Naive thymus-derived CD8-positive, alpha-beta T cell (primary cell): ENCODE measurements at regions not wholly inside any gene's neighbourhood (a gene's known extent, or its start where the extent isn't known, plus 50 kb on each side); places are given as distances from the start of the nearest gene placed in this dataset.

Experiments used
- ATAC-seq, 2 donors: fragments of 150-1000 bp; cut with Tn5 transposase in 1 of 2; sonication (Bioruptor Pico), chemical (Tn5 transposase) in 1 of 2; 1 replicate in 1 of 2; 2 replicates in 1 of 2; pipeline ENCODE4 v1.10.0; 2021; ENCODE audit warnings: mild to moderate bottlenecking in 2 of 2, moderate library complexity in 2 of 2
- POLR2A ChIA-PET: fragments of 350-600 bp; sonication (Branson Sonifier 250); formaldehyde crosslinking; loops from one replicate; lab custom pipeline; 2021; ENCODE audit warnings: antibody characterized with exemption; lab: Charles Lee
- DNase-seq, 10 donors: peaks; one replicate each; pipeline versions ENCODE4 v3.0.0 to v3.0.0-alpha.2; 2020 to 2022
- H3K27ac Mint-ChIP-seq, 10 donors: one replicate each; pipeline ENCODE4 v1.8.0; 2020 to 2022; ENCODE audit warnings: mild to moderate bottlenecking in 10 of 10, mixed read lengths in 10 of 10, moderate library complexity in 4 of 10, inconsistent platforms in 1 of 10
- H3K27me3 Mint-ChIP-seq, 5 donors: one replicate each; pipeline ENCODE4 v1.8.0; 2021 to 2022; ENCODE audit warnings: mixed read lengths in 5 of 5
- H3K36me3 Mint-ChIP-seq, 3 donors: one replicate each; pipeline ENCODE4 v1.8.0; 2020 to 2022; ENCODE audit warnings: mixed read lengths in 3 of 3, mild to moderate bottlenecking in 2 of 3, inconsistent platforms in 1 of 3
- H3K4me1 Mint-ChIP-seq, 4 donors: one replicate each; pipeline ENCODE4 v1.8.0; 2021 to 2022; ENCODE audit warnings: mixed read lengths in 4 of 4
- H3K4me3 Mint-ChIP-seq, 10 donors: one replicate each; pipeline ENCODE4 v1.8.0; 2020 to 2022; ENCODE audit warnings: mild to moderate bottlenecking in 10 of 10, mixed read lengths in 10 of 10, moderate library complexity in 6 of 10, inconsistent platforms in 1 of 10
- H3K9me3 Mint-ChIP-seq, 9 donors: one replicate each; pipeline ENCODE4 v1.8.0; 2020 to 2022; ENCODE audit warnings: mixed read lengths in 9 of 9, mild to moderate bottlenecking in 3 of 9, inconsistent platforms in 1 of 9, moderate library complexity in 1 of 9

DNA sequence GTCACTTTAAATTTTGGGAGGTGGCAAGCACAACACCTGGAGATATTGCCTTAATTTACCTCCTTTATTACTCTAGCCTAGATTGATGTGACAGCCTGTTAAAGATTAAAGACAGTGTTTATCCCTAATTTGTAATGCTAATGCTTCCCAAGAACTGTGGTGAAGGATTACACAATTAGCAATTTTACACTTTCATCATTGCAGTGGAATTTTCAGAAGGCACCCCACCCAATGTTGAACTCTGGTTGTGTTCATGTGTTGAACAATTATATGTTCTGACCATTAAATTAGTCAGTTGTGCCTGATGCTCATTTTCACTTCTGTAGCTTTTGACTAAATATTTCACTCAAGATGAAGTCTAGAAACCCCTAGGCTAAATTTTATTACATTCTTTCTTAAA, 317.1 kb upstream of the CWC22 start:
- POLR2A ChIA-PET = no interaction called here
- no peak overlapping the region for H3K4me3 Mint-ChIP-seq
- no peak for DNase-seq
- peaks cover 0 to 11% (median 4%) of the 10 kb centered on the region in 5 donors for H3K27me3 Mint-ChIP-seq
- peaks cover 0 to 8% (median 0%) of the 10 kb centered on the region in 3 donors for H3K36me3 Mint-ChIP-seq
- H3K27ac Mint-ChIP-seq = no peak overlapping the region
- peaks cover 0 to 2% (median 0%) of the 10 kb centered on the region in 4 donors for H3K4me1 Mint-ChIP-seq
- H3K9me3 Mint-ChIP-seq = peaks cover 0 to 14% (median 4%) of the 10 kb centered on the region in 9 donors
- ATAC-seq = no peak

- Mint-ChIP-seq H3K36me3 (peaks cover 0 to 8% (median 0%) of the 10 kb centered on the region in 3 donors), H3K9me3 (peaks cover 0 to 14% (median 4%) of the 10 kb centered on the region in 9 donors), H3K27me3 (peaks cover 0 to 11% (median 6%) of the 10 kb centered on the region in 5 donors), H3K4me1 (peaks cover 0 to 2% (median 0%) of the 10 kb centered on the region in 4 donors), H3K27ac (no peak overlapping the region), H3K4me3 (no peak overlapping the region)
- DNase-seq (no peak), ATAC-seq (no peak)
- POLR2A ChIA-PET = no interaction called here
These were observed 315.7 kb upstream of the CWC22 start for GRCh38 chr2:180322781-180323180.

DNA sequence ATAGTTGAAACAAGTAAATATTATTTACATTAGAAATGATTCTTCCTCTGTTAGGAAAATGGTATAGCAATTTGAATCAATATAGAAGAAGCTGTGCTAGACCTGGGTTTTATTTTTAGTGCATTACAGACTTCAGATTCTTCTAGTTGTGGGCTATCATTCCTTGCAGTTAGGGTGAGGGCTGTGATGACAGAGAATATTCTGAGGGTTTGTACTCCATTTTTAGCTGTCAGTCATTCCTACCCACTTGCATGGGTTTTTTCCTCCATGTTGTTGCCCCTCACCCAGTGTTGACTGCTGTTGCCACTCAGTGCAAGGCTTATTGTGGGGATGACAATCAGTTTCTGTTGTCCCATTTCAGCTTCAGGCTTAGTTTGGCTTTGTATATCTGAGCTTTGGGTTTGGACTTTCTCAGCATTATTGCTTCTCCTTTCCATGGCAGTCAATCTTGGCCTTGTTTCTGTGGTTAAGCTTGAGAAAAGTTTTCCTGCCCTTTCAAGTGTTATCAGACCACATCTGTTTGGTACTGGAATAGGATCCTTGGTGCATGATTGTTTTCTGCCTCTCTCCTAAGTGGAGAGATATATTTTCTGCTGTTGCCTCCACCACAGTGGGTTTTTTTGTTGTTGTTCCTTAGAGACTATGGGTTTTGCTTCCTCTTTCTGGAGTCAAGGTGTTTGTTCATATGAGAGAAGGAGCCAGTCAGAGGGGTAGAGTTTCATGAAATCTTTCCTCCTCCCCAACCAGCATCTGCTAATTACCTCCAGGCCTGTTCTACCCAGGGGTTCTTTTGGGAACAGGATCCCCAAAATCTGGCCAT, 312.7 kb upstream of the CWC22 start:
- Mint-ChIP-seq H3K4me3 (no peak overlapping the region), H3K27me3 (peaks cover 0 to 5% (median 0%) of the 10 kb centered on the region in 5 donors), H3K4me1 (peaks cover 0 to 2% (median 0%) of the 10 kb centered on the region in 4 donors), H3K36me3 (no peaks in the 10 kb centered on the region), H3K9me3 (peaks cover 0 to 15% (median 4%) of the 10 kb centered on the region in 9 donors), H3K27ac (no peak overlapping the region)
- no peak for ATAC-seq
- no peak for DNase-seq
- POLR2A ChIA-PET = no interaction called here

DNA sequence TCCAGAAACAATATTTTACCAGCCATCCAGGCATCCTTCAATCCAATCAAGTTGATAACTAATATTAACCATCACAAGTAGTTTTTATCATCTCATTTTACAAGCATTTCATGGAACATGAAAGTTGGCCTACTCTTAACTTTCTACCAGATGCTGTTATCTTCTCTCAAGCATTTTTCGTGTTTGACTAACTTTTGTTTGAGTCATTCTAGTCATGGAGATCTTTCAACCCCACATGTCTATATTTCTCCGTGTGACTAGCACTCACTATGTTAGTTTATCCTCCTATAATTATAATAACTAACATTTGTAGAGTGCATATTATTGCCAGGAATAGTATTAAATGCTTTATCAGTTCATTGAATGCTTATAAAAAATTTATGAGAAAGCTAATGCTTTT, 307.0 kb upstream of the CWC22 start:
- Mint-ChIP-seq H3K27ac (no peak overlapping the region), H3K27me3 (peaks cover 0 to 4% (median 0%) of the 10 kb centered on the region in 5 donors), H3K9me3 (peaks cover 0 to 8% (median 0%) of the 10 kb centered on the region in 9 donors), H3K4me1 (no peaks in the 10 kb centered on the region), H3K36me3 (no peaks in the 10 kb centered on the region), H3K4me3 (no peak overlapping the region)
- POLR2A ChIA-PET = no interaction called here
- DNase-seq = no peak
- ATAC-seq = no peak

DNA sequence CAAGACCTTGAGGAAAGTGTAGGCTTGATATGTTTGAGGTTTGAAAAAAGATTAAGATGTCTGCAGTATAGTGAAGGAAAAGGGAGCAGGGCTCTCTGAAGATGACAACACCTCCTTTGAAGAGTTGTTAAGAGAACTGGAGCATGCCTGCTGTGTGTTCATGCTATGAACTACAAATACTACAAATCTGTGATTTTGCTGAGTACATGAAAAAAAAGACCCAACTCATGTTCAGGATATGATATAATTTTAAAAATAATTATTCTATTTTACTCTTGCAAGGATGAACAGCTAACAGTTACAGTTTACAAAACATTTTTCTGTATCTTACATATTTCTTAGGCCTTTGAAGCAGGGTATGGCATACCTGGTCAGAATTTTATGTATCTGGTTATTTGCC, 305.4 kb upstream of the CWC22 start:
- no peak for ATAC-seq
- no peak overlapping the region for H3K27ac Mint-ChIP-seq
- POLR2A ChIA-PET = no interaction called here

GRCh38 chr2:180307096-180307495, 300.0 kb upstream of the CWC22 start:
- Mint-ChIP-seq H3K9me3 (peaks cover 0 to 2% (median 0%) of the 10 kb centered on the region in 9 donors), H3K4me3 (no peak overlapping the region), H3K36me3 (no peaks in the 10 kb centered on the region), H3K27me3 (peaks cover 0 to 2% (median 0%) of the 10 kb centered on the region in 5 donors), H3K27ac (no peak overlapping the region), H3K4me1 (no peaks in the 10 kb centered on the region)
- DNase-seq = no peak
- POLR2A ChIA-PET = no interaction called here
- no peak for ATAC-seq

More for the DNA sequence above, 305.4 kb upstream of the CWC22 start:
- Mint-ChIP-seq H3K27me3 (peaks cover 0 to 2% (median 0%) of the 10 kb centered on the region in 5 donors), H3K9me3 (peaks cover 0 to 7% (median 0%) of the 10 kb centered on the region in 9 donors), H3K4me3 (no peak overlapping the region), H3K4me1 (no peaks in the 10 kb centered on the region), H3K36me3 (no peaks in the 10 kb centered on the region)
- no peak for DNase-seq

- POLR2A ChIA-PET = no interaction called here
- H3K4me1 Mint-ChIP-seq = no peaks in the 10 kb centered on the region
- peaks cover 0 to 6% (median 0%) of the 10 kb centered on the region in 9 donors for H3K9me3 Mint-ChIP-seq
- ATAC-seq (no peak), DNase-seq (no peak)
- no peaks in the 10 kb centered on the region for H3K36me3 Mint-ChIP-seq
- no peak overlapping the region for H3K27ac Mint-ChIP-seq
- no peak overlapping the region for H3K4me3 Mint-ChIP-seq
- peaks cover 0 to 6% (median 2%) of the 10 kb centered on the region in 5 donors for H3K27me3 Mint-ChIP-seq
These were observed 299.2 kb upstream of the CWC22 start for GRCh38 chr2:180306346-180306745.

DNA sequence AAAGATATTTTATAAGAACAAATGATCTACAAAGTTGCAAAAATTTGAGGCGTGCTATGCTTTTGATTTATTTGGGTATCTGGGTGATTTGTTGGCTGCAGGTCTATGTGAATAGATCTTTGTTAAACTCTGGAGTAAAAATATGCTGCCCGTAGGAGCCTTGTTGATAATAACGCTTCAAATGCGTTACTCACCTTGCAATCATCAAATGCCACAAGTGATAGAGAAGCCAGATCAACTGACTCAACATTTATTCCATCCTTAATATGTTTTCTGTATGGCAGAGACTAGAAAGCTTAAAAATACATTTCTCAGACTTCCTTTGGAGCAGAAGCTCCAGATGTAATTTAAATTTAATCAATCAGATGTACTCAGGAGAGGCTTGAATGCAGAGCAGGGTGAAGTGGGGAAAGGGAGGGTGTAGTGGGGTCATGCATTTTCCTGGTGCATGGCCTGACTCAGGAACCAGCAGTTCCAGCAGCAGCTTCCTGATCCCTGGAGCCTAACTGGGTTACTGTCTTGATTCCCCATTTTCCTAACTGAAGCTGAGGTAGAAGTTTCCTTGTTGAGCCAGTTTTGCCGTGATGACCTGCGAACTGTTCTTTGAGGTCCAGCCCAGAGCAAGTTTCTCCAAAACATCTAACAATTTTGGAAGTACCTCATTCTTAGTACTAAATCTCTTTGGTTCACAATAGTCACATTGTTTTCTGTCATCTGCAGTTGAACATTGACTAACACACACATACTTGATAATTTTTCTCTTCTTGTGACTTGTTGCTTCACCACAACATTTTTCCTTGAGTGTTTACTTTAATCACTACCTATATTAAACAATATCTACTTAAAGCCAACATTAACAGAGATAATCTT, 284.7 kb upstream of the CWC22 start:
- DNase-seq (no peak), ATAC-seq (no peak)
- H3K9me3 Mint-ChIP-seq = peaks cover 0 to 14% (median 0%) of the 10 kb centered on the region in 9 donors
- no peak overlapping the region for H3K4me3 Mint-ChIP-seq
- POLR2A ChIA-PET = no interaction called here
- no peaks in the 10 kb centered on the region for H3K36me3 Mint-ChIP-seq
- no peaks in the 10 kb centered on the region for H3K4me1 Mint-ChIP-seq
- no peak overlapping the region for H3K27ac Mint-ChIP-seq
- no peaks in the 10 kb centered on the region for H3K27me3 Mint-ChIP-seq

DNA sequence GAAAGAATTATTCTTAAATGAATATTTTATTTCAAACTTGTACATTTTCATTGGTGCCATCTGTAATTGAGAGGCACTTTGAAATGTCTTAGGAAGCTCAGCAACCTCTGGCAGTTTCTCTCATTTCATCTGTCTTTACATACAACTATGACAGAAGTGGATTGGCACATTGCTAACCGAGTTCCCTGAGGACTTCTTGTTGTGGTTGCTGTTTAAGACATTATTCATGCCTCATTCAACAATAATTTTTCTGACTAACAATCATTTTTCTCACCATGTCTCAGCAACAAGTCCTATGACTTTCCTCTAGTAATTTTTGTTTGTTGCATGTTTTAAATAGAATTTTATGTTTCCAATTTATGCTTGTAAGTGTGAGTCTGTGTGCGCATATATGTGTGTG, 284.0 kb upstream of the CWC22 start:
- peaks cover 0 to 14% (median 0%) of the 10 kb centered on the region in 9 donors for H3K9me3 Mint-ChIP-seq
- no peaks in the 10 kb centered on the region for H3K27me3 Mint-ChIP-seq
- ATAC-seq (no peak), DNase-seq (no peak)
- no peak overlapping the region for H3K4me3 Mint-ChIP-seq
- no peaks in the 10 kb centered on the region for H3K4me1 Mint-ChIP-seq
- POLR2A ChIA-PET = no interaction called here
- H3K36me3 Mint-ChIP-seq = no peaks in the 10 kb centered on the region
- no peak overlapping the region for H3K27ac Mint-ChIP-seq

DNA sequence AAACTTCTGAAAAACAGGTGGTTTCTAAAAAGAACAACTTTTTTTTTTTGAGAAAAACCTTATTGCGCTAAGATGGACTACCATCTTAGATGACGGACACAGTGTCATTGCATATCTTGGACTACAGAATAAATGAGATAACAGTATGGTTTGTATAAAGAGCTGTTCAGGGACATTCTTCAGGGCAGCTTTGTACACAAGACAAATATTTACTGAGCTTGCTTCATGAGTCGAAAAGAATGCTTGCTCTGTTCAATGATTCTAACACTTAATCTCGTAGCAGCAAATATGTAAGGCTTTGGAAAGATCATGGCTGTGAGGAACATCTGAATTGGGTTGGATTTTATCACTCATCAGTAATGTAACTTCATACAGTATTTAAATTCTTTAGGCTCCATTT, 282.5 kb upstream of the CWC22 start:
- no peak for DNase-seq
- POLR2A ChIA-PET = no interaction called here
- H3K4me3 Mint-ChIP-seq = no peak overlapping the region
- peaks cover 0 to 12% (median 0%) of the 10 kb centered on the region in 9 donors for H3K9me3 Mint-ChIP-seq
- H3K36me3 Mint-ChIP-seq = no peaks in the 10 kb centered on the region
- H3K27ac Mint-ChIP-seq = no peak overlapping the region
- ATAC-seq = no peak
- H3K27me3 Mint-ChIP-seq = peaks cover 0 to 2% (median 0%) of the 10 kb centered on the region in 5 donors
- H3K4me1 Mint-ChIP-seq = no peaks in the 10 kb centered on the region

- Mint-ChIP-seq H3K4me1 (no peaks in the 10 kb centered on the region), H3K9me3 (peaks cover 0 to 17% (median 2%) of the 10 kb centered on the region in 9 donors), H3K4me3 (no peak overlapping the region), H3K27me3 (no peaks in the 10 kb centered on the region), H3K36me3 (no peaks in the 10 kb centered on the region), H3K27ac (no peak overlapping the region)
- ATAC-seq (no peak), DNase-seq (no peak)
- POLR2A ChIA-PET = no interaction called here
These were observed 272.5 kb upstream of the CWC22 start for GRCh38 chr2:180279581-180279980.

- DNase-seq (no peak), ATAC-seq (no peak)
- Mint-ChIP-seq H3K4me1 (no peaks in the 10 kb centered on the region), H3K27me3 (no peaks in the 10 kb centered on the region), H3K9me3 (peaks cover under 1 to 23% (median 8%) of the 10 kb centered on the region in 9 donors), H3K4me3 (no peak overlapping the region), H3K27ac (no peak overlapping the region), H3K36me3 (no peaks in the 10 kb centered on the region)
- POLR2A ChIA-PET = no interaction called here
These were observed 269.6 kb upstream of the CWC22 start for GRCh38 chr2:180276733-180277132.

DNA sequence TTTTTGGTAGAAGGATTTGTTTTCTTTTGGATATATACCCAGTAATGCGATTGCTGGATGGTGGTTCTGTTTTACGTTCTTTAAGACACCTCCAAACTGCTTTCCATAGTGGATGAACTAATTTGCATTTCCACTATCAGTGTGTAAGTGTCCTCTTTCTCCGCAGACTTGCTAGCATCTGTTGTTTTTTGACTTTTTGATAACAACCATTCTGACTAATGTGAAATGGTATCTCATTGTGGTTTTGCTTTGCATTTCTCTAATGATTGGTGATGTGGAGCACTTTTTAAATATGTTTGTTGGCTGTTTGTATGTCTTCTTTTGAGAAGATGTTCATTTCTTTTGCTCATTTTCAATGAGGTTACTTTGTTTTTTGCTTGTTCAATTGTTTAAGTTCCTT, 260.9 kb upstream of the CWC22 start:
- Mint-ChIP-seq H3K4me1 (no peaks in the 10 kb centered on the region), H3K9me3 (peaks cover 0 to 21% (median 6%) of the 10 kb centered on the region in 9 donors), H3K36me3 (no peaks in the 10 kb centered on the region), H3K4me3 (no peak overlapping the region), H3K27me3 (no peaks in the 10 kb centered on the region), H3K27ac (no peak overlapping the region)
- DNase-seq = no peak
- POLR2A ChIA-PET = no interaction called here
- ATAC-seq = no peak
